GM12878 (cell line): ENCODE measurements at regions not wholly inside any gene's neighbourhood (a gene's known extent, or its start where the extent isn't known, plus 50 kb on each side); places are given as distances from the start of the nearest gene placed in this dataset.

Experiments used
- CTCF ChIP-seq, 3 experiments: IDR thresholded peaks in 2 of 3; conservative IDR thresholded peaks in 1 of 3; 2 replicates each; pipeline ENCODE4 v1.5.1; 2011; ENCODE audit warnings: low read depth in 3 of 3, low read length in 3 of 3, mild to moderate bottlenecking in 3 of 3, control low read depth in 2 of 3, moderate library complexity in 2 of 3, inconsistent platforms in 1 of 3, mixed read lengths in 1 of 3; ENCODE audit not compliant: control insufficient read depth in 2 of 3, insufficient read depth in 1 of 3; ENCODE audit errors: extremely low read depth in 1 of 3
- EP300 ChIP-seq, 2 experiments: fragments of 150-350 bp in 1 of 2; IDR thresholded peaks; 2 replicates each; pipeline ENCODE4 v1.6.1; 2011 to 2012; ENCODE audit warnings: low read depth in 2 of 2, low read length in 2 of 2, borderline replicate concordance in 1 of 2, improper control_type of control experiment in 1 of 2, inconsistent platforms in 1 of 2; ENCODE audit not compliant: control insufficient read depth in 1 of 2
- EZH2 ChIP-seq: IDR thresholded peaks from 2 replicates; pipeline ENCODE4 v1.6.1; 2012; ENCODE audit warnings: low read depth, mild to moderate bottlenecking, control low read depth, inconsistent platforms, low read length, borderline replicate concordance; ENCODE audit not compliant: control insufficient read depth
- NR2C2 ChIP-seq: IDR thresholded peaks from 2 replicates; pipeline ENCODE4 v1.6.1; 2011; ENCODE audit warnings: borderline replicate concordance, low read depth; ENCODE audit not compliant: control insufficient read depth, insufficient read length

GRCh38 chr12:89108265-89108664 lies 244.0 kb downstream of the DUSP6 start:
- TF ChIP-seq EP300 (IDR thresholded peaks at IDR 0.05; ENCODE audit: borderline replicate concordance in 1 of 2, control insufficient read depth in 1 of 2, low read depth in 2 of 2, low read length in 2 of 2) (no peak), NR2C2 (no peak), CTCF (IDR thresholded peaks at IDR 0.05 in 2 of 3, conservative IDR thresholded peaks at IDR 0.05 in 1 of 3; ENCODE audit: control insufficient read depth in 2 of 3, extremely low read depth in 1 of 3, insufficient read depth in 1 of 3, low read depth in 3 of 3, low read length in 3 of 3) (no peak), EZH2 (no peak)
